Neural cell (in vitro differentiated cells): ENCODE measurements at regions not wholly inside any gene's neighbourhood (a gene's known extent, or its start where the extent isn't known, plus 50 kb on each side); places are given as distances from the start of the nearest gene placed in this dataset.

Experiments
- H2AFZ ChIP-seq: fragments of 200-600, 300-800 bp; sonication (generic), shearing (Covaris generic); 2 replicates; pipeline ENCODE4 v1.6.0; 2014; ENCODE audit warnings: low read depth, mild to moderate bottlenecking, antibody characterized with exemption, low read length, moderate library complexity
- H3F3A ChIP-seq: fragments of 200-600 bp; shearing (Covaris generic); 2 replicates; pipeline ENCODE4 v1.6.1; 2016; ENCODE audit warnings: mild to moderate bottlenecking, moderate library complexity, mixed read lengths, antibody characterized with exemption, low read length; ENCODE audit not compliant: insufficient read depth, poor library complexity, severe bottlenecking
- H3K27ac ChIP-seq: fragments of 200-600, 300-800 bp; sonication (generic), shearing (Covaris generic); 2 replicates; pipeline ENCODE4 v1.5.1; 2014; ENCODE audit warnings: mild to moderate bottlenecking, low read length, moderate library complexity
- H3K27me3 ChIP-seq: fragments of 300-800, 200-600 bp; sonication (generic), shearing (Covaris generic); 2 replicates; pipeline ENCODE4 v1.6.0; 2014; ENCODE audit warnings: mild to moderate bottlenecking, low read depth, low read length, moderate library complexity; ENCODE audit not compliant: insufficient read depth
- H3K36me3 ChIP-seq: fragments of 300-800, 200-600 bp; sonication (generic), shearing (Covaris generic); 2 replicates; pipeline ENCODE4 v1.5.1; 2014; ENCODE audit warnings: mild to moderate bottlenecking, antibody characterized with exemption, low read length, moderate library complexity; ENCODE audit not compliant: insufficient read depth
- H3K4me2 ChIP-seq: fragments of 300-800, 200-600 bp; sonication (generic), shearing (Covaris generic); 2 replicates; pipeline ENCODE4 v1.6.0; 2014; ENCODE audit warnings: mild to moderate bottlenecking, low read length
- H3K4me3 ChIP-seq: fragments of 300-800, 200-600 bp; sonication (generic), shearing (Covaris generic); 2 replicates; pipeline ENCODE4 v1.5.1; 2014; ENCODE audit warnings: mild to moderate bottlenecking, low read length, moderate library complexity
- H3K79me2 ChIP-seq: fragments of 200-600 bp; shearing (Covaris generic); replicated peaks from 2 replicates; pipeline ENCODE4 v1.6.0; 2014; ENCODE audit warnings: mild to moderate bottlenecking, low read length, moderate library complexity; ENCODE audit not compliant: insufficient read depth
- H3K9ac ChIP-seq: fragments of 300-800, 200-600 bp; sonication (generic), shearing (Covaris generic); 2 replicates; pipeline ENCODE4 v1.6.1; 2016; ENCODE audit warnings: mild to moderate bottlenecking, low read length, mixed read lengths
- H3K9me2 ChIP-seq: fragments of 200-600 bp; shearing (Covaris generic); 2 replicates; pipeline ENCODE4 v1.6.1; 2016; ENCODE audit warnings: mild to moderate bottlenecking, low read length, mixed read lengths; ENCODE audit not compliant: insufficient read depth
- H3K9me3 ChIP-seq: fragments of 200-600, 300-800 bp; sonication (generic), shearing (Covaris generic); 2 replicates; pipeline ENCODE4 v1.6.1; 2016; ENCODE audit warnings: mild to moderate bottlenecking, mixed run types, low read length, moderate library complexity, mixed read lengths
- H4K20me1 ChIP-seq: fragments of 200-600 bp; shearing (Covaris generic); 2 replicates; pipeline ENCODE4 v1.6.1; 2016; ENCODE audit warnings: mild to moderate bottlenecking, mixed run types; ENCODE audit not compliant: insufficient read depth
- CTCF ChIP-seq: fragments of 450-650 bp; IDR thresholded peaks from 2 replicates; pipeline ENCODE4 v1.5.1; 2014; ENCODE audit warnings: antibody characterized with exemption, mild to moderate bottlenecking, moderate library complexity; ENCODE audit not compliant: poor library complexity, severe bottlenecking
- EP300 ChIP-seq: fragments of 450-650 bp; conservative IDR thresholded peaks from 2 replicates; pipeline ENCODE4 v1.6.1; 2014; ENCODE audit warnings: antibody characterized with exemption, mild to moderate bottlenecking, moderate library complexity; ENCODE audit not compliant: poor library complexity, severe bottlenecking
- EZH2 ChIP-seq: fragments of 200-600, 300-800 bp; shearing (Covaris generic), sonication (generic); IDR thresholded peaks from 2 replicates; pipeline ENCODE4 v1.6.1; 2014; ENCODE audit warnings: antibody characterized with exemption, low read length, borderline replicate concordance, mild to moderate bottlenecking; ENCODE audit not compliant: insufficient read depth, poor library complexity, severe bottlenecking
- MXI1 ChIP-seq: fragments of 450-650 bp; conservative IDR thresholded peaks from 2 replicates; pipeline ENCODE4 v1.6.1; 2014; ENCODE audit warnings: antibody characterized with exemption, mild to moderate bottlenecking; ENCODE audit not compliant: poor library complexity, severe bottlenecking
- POLR2AphosphoS5 ChIP-seq: IDR thresholded peaks from 2 replicates; pipeline ENCODE4 v1.6.1; 2012
- RAD21 ChIP-seq: fragments of 450-650 bp; conservative IDR thresholded peaks from 2 replicates; pipeline ENCODE4 v1.6.1; 2014; ENCODE audit warnings: antibody characterized with exemption, mild to moderate bottlenecking, moderate library complexity
- REST ChIP-seq: IDR thresholded peaks from 2 replicates; pipeline ENCODE4 v1.6.1; 2012; ENCODE audit warnings: borderline replicate concordance
- SMC3 ChIP-seq: fragments of 450-650 bp; conservative IDR thresholded peaks from 2 replicates; pipeline ENCODE4 v1.6.1; 2014; ENCODE audit warnings: antibody characterized with exemption, mild to moderate bottlenecking, moderate library complexity; ENCODE audit not compliant: poor library complexity
- TAF1 ChIP-seq: IDR thresholded peaks from 2 replicates; pipeline ENCODE4 v1.6.1; 2012; ENCODE audit warnings: low read depth

GRCh38 chr20:39823224-39823623, 861.1 kb downstream of the DHX35 start:
- Histone ChIP-seq H3K79me2 (no peaks in the 10 kb centered on the region), H3K9me2 (no peaks in the 10 kb centered on the region), H3K9me3 (no peaks in the 10 kb centered on the region), H4K20me1 (no peaks in the 10 kb centered on the region), H3K9ac (no peak overlapping the region), H3K36me3 (no peaks in the 10 kb centered on the region), H3F3A (no peaks in the 10 kb centered on the region), H3K4me3 (no peak overlapping the region), H3K27ac (no peak overlapping the region), H2AFZ (no peak overlapping the region), H3K27me3 (no peaks in the 10 kb centered on the region), H3K4me2 (no peak overlapping the region)
- TF ChIP-seq EZH2 (no peak), POLR2AphosphoS5 (no peak), MXI1 (no peak), CTCF (no peak), SMC3 (no peak), TAF1 (no peak), RAD21 (no peak), EP300 (no peak), REST (no peak)

- H3K79me2 ChIP-seq = no peaks in the 10 kb centered on the region
- no peak for TF ChIP-seq POLR2AphosphoS5
- no peak for TF ChIP-seq CTCF
- no peak for TF ChIP-seq RAD21
- TF ChIP-seq SMC3 = no peak
- TF ChIP-seq TAF1 = no peak
- no peak for TF ChIP-seq EP300
- no peak for TF ChIP-seq REST
- no peak for TF ChIP-seq MXI1
- no peak for TF ChIP-seq EZH2
- H3K36me3 ChIP-seq = no peaks in the 10 kb centered on the region
- no peak overlapping the region for H2AFZ ChIP-seq
- no peaks in the 10 kb centered on the region for H3K9me3 ChIP-seq
- H3K9ac ChIP-seq = no peak overlapping the region
- no peaks in the 10 kb centered on the region for H3K27me3 ChIP-seq
- no peaks in the 10 kb centered on the region for H4K20me1 ChIP-seq
- no peak overlapping the region for H3K4me2 ChIP-seq
- H3K27ac ChIP-seq = no peak overlapping the region
- H3K9me2 ChIP-seq = no peaks in the 10 kb centered on the region
- no peaks in the 10 kb centered on the region for H3F3A ChIP-seq
- H3K4me3 ChIP-seq = no peak overlapping the region
Measured at GRCh38 chr20:39822667-39823066, 860.5 kb downstream of the DHX35 start.
